ENCODE measurements at regions not wholly inside any gene's neighbourhood (a gene's known extent, or its start where the extent isn't known, plus 50 kb on each side); places are given as distances from the start of the nearest gene placed in this dataset.
"Not testable (repeated sequence)": the region's sequence is repeated elsewhere in the genome, so short reads cannot be mapped to it uniquely, and the experiment has no call there.

- TF ChIP-seq POLR2A (IDR thresholded peaks at IDR 0.05; ENCODE audit: low read depth); POLR2AphosphoS5 (IDR thresholded peaks at IDR 0.05); CTCF (IDR thresholded peaks at IDR 0.05): not testable (repeated sequence)
Observed at GRCh38 chr17:31630866-31631265, 228.2 kb downstream of the COPRS start.

Measured in esophagus muscularis mucosa (tissue), 3 donors.